Activated CD8-positive, alpha-beta memory T cell treated with anti-CD3 and anti-CD28 coated beads, Interleukin-2, amount 10 ng/mL, durations not matched to agents 7 days and 5 days (primary cell): ENCODE measurements at regions not wholly inside any gene's neighbourhood (a gene's known extent, or its start where the extent isn't known, plus 50 kb on each side); places are given as distances from the start of the nearest gene placed in this dataset.

Experiments used
- ATAC-seq: fragments of 150-1000 bp; cut with Tn5 transposase; one replicate; pipeline ENCODE4 v1.10.0; 2021; ENCODE audit warnings: moderate library complexity
- CTCF ChIA-PET: fragments of 350-600 bp; sonication (Branson Sonifier 250); formaldehyde crosslinking; loops from one replicate; lab custom pipeline; 2021; ENCODE audit warnings: antibody characterized with exemption; lab: Charles Lee
- DNase-seq: peaks from one replicate; pipeline ENCODE4 v3.0.0-alpha.2; 2020
- H3K27ac Mint-ChIP-seq: one replicate; pipeline ENCODE4 v1.8.0; 2021; ENCODE audit warnings: mild to moderate bottlenecking, mixed read lengths
- H3K27me3 Mint-ChIP-seq: one replicate; pipeline ENCODE4 v1.8.0; 2021; ENCODE audit warnings: mixed read lengths
- H3K36me3 Mint-ChIP-seq: one replicate; pipeline ENCODE4 v1.8.0; 2021; ENCODE audit warnings: mild to moderate bottlenecking, mixed read lengths
- H3K4me1 Mint-ChIP-seq: one replicate; pipeline ENCODE4 v1.8.0; 2021; ENCODE audit warnings: mixed read lengths
- H3K4me3 Mint-ChIP-seq: one replicate; pipeline ENCODE4 v1.8.0; 2021; ENCODE audit warnings: mild to moderate bottlenecking, moderate library complexity, mixed read lengths
- H3K9me3 Mint-ChIP-seq: one replicate; pipeline ENCODE4 v1.8.0; 2022; ENCODE audit warnings: low read depth, mixed read lengths

GRCh38 chr1:58430421-58431275 is 115.9 kb downstream of the OMA1 start:
- Mint-ChIP-seq H3K4me3 (no peak overlapping the region), H3K27ac (no peak overlapping the region), H3K27me3 (no peaks in the 10 kb centered on the region), H3K9me3 (no peaks in the 10 kb centered on the region), H3K4me1 (no peaks in the 10 kb centered on the region), H3K36me3 (no peaks in the 10 kb centered on the region)
- CTCF ChIA-PET = no interaction called here
- ATAC-seq (no peak), DNase-seq (no peak)

GRCh38 chr1:58426918-58427317 is 119.6 kb downstream of the OMA1 start:
- DNase-seq (no peak), ATAC-seq (no peak)
- CTCF ChIA-PET = no interaction called here
- Mint-ChIP-seq H3K27me3 (no peaks in the 10 kb centered on the region), H3K4me1 (no peaks in the 10 kb centered on the region), H3K36me3 (no peaks in the 10 kb centered on the region), H3K4me3 (no peak overlapping the region), H3K9me3 (no peaks in the 10 kb centered on the region), H3K27ac (no peak overlapping the region)

GRCh38 chr1:58422436-58422835 is 124.1 kb downstream of the OMA1 start:
- ATAC-seq (no peak), DNase-seq (no peak)
- Mint-ChIP-seq H3K4me1 (no peaks in the 10 kb centered on the region), H3K36me3 (no peaks in the 10 kb centered on the region), H3K4me3 (no peak overlapping the region), H3K27me3 (no peaks in the 10 kb centered on the region), H3K27ac (no peak overlapping the region), H3K9me3 (no peaks in the 10 kb centered on the region)
- CTCF ChIA-PET = no interaction called here

GRCh38 chr1:58418283-58419228 is 128.0 kb downstream of the OMA1 start:
- ATAC-seq (no peak), DNase-seq (no peak)
- CTCF ChIA-PET = no interaction called here
- H3K27me3 Mint-ChIP-seq = no peaks in the 10 kb centered on the region
- no peaks in the 10 kb centered on the region for H3K36me3 Mint-ChIP-seq
- no peak overlapping the region for H3K27ac Mint-ChIP-seq
- no peak overlapping the region for H3K4me3 Mint-ChIP-seq
- H3K4me1 Mint-ChIP-seq = no peaks in the 10 kb centered on the region
- no peaks in the 10 kb centered on the region for H3K9me3 Mint-ChIP-seq

- CTCF ChIA-PET = no interaction called here
- H3K4me1 Mint-ChIP-seq = no peaks in the 10 kb centered on the region
Observed at GRCh38 chr1:58412071-58412580, 134.4 kb downstream of the OMA1 start.

GRCh38 chr1:58409890-58410289 is 136.6 kb downstream of the OMA1 start:
- H3K4me1 Mint-ChIP-seq = no peaks in the 10 kb centered on the region
- no peaks in the 10 kb centered on the region for H3K9me3 Mint-ChIP-seq
- CTCF ChIA-PET = no interaction called here
- H3K27me3 Mint-ChIP-seq = peaks cover 3% of the 10 kb centered on the region
- DNase-seq = no peak
- no peak overlapping the region for H3K27ac Mint-ChIP-seq
- H3K4me3 Mint-ChIP-seq = no peak overlapping the region
- no peak for ATAC-seq
- H3K36me3 Mint-ChIP-seq = no peaks in the 10 kb centered on the region

More at GRCh38 chr1:58412071-58412580, 134.4 kb downstream of the OMA1 start:
- DNase-seq (no peak), ATAC-seq (no peak)
- no peaks in the 10 kb centered on the region for H3K9me3 Mint-ChIP-seq
- peaks cover 3% of the 10 kb centered on the region for H3K27me3 Mint-ChIP-seq
- no peak overlapping the region for H3K4me3 Mint-ChIP-seq
- H3K36me3 Mint-ChIP-seq = no peaks in the 10 kb centered on the region
- H3K27ac Mint-ChIP-seq = no peak overlapping the region

DNA sequence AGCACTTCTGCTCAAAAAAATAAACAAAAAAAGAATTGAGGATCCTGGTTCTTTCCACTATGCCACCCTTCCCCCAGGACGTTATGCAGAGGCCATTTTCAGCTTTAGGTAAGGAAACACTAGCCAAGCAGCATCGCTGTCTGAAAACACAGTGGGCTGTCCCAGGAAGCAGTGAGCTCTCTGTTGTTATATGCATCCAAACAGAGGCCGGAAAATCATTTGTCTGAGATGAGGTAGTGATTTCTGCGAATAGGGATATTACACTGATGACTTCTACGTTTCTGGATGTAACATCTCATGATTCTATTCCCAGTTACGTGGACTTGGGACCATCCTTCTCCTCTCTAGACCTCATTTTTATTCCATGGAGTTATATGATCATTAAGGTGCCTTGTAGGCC is 137.2 kb downstream of the OMA1 start:
- ATAC-seq = no peak
- no peaks in the 10 kb centered on the region for H3K4me1 Mint-ChIP-seq
- CTCF ChIA-PET = no interaction called here
- no peak overlapping the region for H3K27ac Mint-ChIP-seq
- no peak overlapping the region for H3K4me3 Mint-ChIP-seq
- no peak for DNase-seq
- no peaks in the 10 kb centered on the region for H3K36me3 Mint-ChIP-seq
- H3K9me3 Mint-ChIP-seq = no peaks in the 10 kb centered on the region
- peaks cover 3% of the 10 kb centered on the region for H3K27me3 Mint-ChIP-seq

DNA sequence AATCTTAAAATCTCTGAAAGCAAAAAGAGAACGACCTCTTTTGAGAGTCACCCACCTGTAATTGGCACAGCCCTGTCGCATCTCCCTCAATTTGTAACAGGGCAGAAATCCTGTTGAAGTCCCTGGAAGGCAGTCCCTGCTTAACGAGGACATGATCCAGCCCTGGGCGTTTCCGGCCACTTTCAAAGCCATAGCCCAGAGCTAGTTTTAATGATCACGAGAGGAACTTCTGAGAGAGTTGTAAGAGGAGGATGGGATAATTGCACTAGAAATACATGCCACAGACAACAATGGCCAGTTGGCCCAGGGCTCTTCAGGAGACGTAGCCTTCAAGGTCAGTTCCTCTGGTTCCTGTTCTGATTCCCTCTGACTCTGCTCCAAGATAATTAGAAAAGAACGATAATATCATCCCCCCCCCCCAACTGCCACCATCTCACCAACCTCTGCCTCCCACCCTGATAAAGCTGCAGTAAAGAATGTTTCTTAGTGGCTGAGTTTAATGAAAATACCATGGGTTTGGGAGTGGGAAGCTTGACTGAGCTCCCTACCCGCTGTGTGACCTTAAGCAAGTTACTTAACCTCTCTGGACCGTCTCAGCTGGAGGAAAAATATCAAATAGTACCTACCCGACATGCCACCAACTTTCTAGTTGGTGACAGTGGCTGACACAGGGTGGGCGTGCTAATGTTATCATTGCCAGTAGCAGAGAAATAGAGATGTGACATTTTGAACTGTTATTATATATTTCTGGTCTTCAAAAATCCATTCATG is 140.0 kb downstream of the OMA1 start:
- no peaks in the 10 kb centered on the region for H3K36me3 Mint-ChIP-seq
- peaks cover 3% of the 10 kb centered on the region for H3K27me3 Mint-ChIP-seq
- no peaks in the 10 kb centered on the region for H3K9me3 Mint-ChIP-seq
- no peaks in the 10 kb centered on the region for H3K4me1 Mint-ChIP-seq
- H3K27ac Mint-ChIP-seq = no peak overlapping the region
- no peak for ATAC-seq
- H3K4me3 Mint-ChIP-seq = no peak overlapping the region
- no peak for DNase-seq
- CTCF ChIA-PET = no interaction called here

DNA sequence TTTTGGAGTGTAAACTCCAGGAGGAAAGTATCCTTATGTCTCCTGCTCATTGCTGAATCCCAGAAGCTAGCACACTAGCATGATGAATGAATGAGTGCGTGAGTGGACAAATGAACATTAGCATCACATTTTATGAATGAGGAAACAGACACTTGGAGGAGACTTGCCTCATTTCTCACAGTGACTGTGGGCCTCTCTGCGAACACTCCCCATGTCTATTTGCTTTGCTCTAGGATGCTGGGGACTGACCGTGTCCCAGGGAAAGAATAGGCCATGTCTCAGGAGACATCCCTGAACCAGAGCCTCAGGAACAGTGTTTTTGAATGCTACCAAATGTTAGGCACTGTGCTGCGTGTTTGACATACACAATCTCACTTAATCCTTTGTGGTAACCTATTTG is 140.9 kb downstream of the OMA1 start:
- Mint-ChIP-seq H3K9me3 (no peaks in the 10 kb centered on the region), H3K4me1 (no peaks in the 10 kb centered on the region), H3K4me3 (no peak overlapping the region), H3K36me3 (no peaks in the 10 kb centered on the region), H3K27me3 (peaks cover 3% of the 10 kb centered on the region), H3K27ac (no peak overlapping the region)
- DNase-seq (no peak), ATAC-seq (no peak)
- CTCF ChIA-PET = no interaction called here

- Mint-ChIP-seq H3K27ac (no peak overlapping the region), H3K9me3 (no peaks in the 10 kb centered on the region), H3K4me1 (no peaks in the 10 kb centered on the region), H3K27me3 (peaks cover 3% of the 10 kb centered on the region), H3K36me3 (no peaks in the 10 kb centered on the region), H3K4me3 (no peak overlapping the region)
- DNase-seq (no peak), ATAC-seq (no peak)
- CTCF ChIA-PET = no interaction called here
Observed at GRCh38 chr1:58403894-58404293, 142.6 kb downstream of the OMA1 start.

DNA sequence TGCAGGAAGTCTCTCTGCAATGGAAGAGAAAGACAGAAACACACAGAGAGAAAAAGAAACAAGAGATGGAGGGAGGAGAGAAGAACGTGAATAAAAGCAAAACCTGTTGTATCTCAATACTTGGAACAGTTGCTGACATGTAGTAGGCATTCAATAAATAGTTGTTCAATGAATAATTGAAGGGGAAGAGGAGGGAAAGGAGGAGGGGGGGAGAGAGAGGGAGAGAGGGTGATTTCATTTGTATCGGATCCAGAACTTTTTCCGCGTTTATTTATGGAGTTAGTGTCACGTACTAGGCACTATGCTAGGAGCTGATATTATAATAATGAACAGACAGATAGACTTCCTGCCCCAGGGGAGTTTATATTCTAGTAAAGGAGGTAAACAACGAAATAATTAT is 144.1 kb downstream of the OMA1 start:
- H3K36me3 Mint-ChIP-seq = no peaks in the 10 kb centered on the region
- ATAC-seq (no peak), DNase-seq (no peak)
- no peak overlapping the region for H3K4me3 Mint-ChIP-seq
- no peaks in the 10 kb centered on the region for H3K4me1 Mint-ChIP-seq
- H3K27ac Mint-ChIP-seq = no peak overlapping the region
- CTCF ChIA-PET = no interaction called here
- H3K9me3 Mint-ChIP-seq = no peaks in the 10 kb centered on the region
- no peaks in the 10 kb centered on the region for H3K27me3 Mint-ChIP-seq

GRCh38 chr1:58401991-58402390 is 144.5 kb downstream of the OMA1 start:
- Mint-ChIP-seq H3K4me3 (no peak overlapping the region), H3K4me1 (no peaks in the 10 kb centered on the region), H3K36me3 (no peaks in the 10 kb centered on the region), H3K27ac (no peak overlapping the region), H3K27me3 (no peaks in the 10 kb centered on the region), H3K9me3 (no peaks in the 10 kb centered on the region)
- CTCF ChIA-PET = no interaction called here
- DNase-seq = no peak
- no peak for ATAC-seq

GRCh38 chr1:58399176-58399575 is 147.3 kb downstream of the OMA1 start:
- Mint-ChIP-seq H3K9me3 (no peaks in the 10 kb centered on the region), H3K4me1 (no peaks in the 10 kb centered on the region), H3K27me3 (no peaks in the 10 kb centered on the region), H3K27ac (no peak overlapping the region), H3K36me3 (no peaks in the 10 kb centered on the region), H3K4me3 (no peak overlapping the region)
- DNase-seq (no peak), ATAC-seq (no peak)
- CTCF ChIA-PET = no interaction called here
